ENCODE measurements at regions not wholly inside any gene's neighbourhood (a gene's known extent, or its start where the extent isn't known, plus 50 kb on each side); places are given as distances from the start of the nearest gene placed in this dataset.
A peak's percentile ranks its signal among the peaks of the same experiment; 100 is the strongest.

GRCh38 chr10:84946904-84947303, 618.5 kb downstream of the CCSER2 start:
- Histone ChIP-seq H3K27me3 (no peaks in the 10 kb centered on the region), H3K4me3 (no peak overlapping the region), H3K9me3 (no peaks in the 10 kb centered on the region), H3K36me3 (no peaks in the 10 kb centered on the region), H3K4me1 (no peaks in the 10 kb centered on the region), H3K27ac (no peak overlapping the region)
- intact Hi-C loops (cut with DNase I), result no loop called here
- DNase-seq, result no peak
- FAIRE-seq, result no peak
- no peak for TF ChIP-seq CTCF (IDR thresholded peaks at IDR 0.05)
- no peak for ATAC-seq
- 50 to 52% methylated on average over 3 of the region's 3 CpGs for whole genome bisulfite sequencing, 2 donors

GRCh38 chr10:84948644-84949043, 620.3 kb downstream of the CCSER2 start:
- Histone ChIP-seq H3K27me3 (no peaks in the 10 kb centered on the region), H3K27ac (no peak overlapping the region), H3K4me1 (no peaks in the 10 kb centered on the region), H3K4me3 (no peak overlapping the region), H3K36me3 (no peaks in the 10 kb centered on the region), H3K9me3 (no peaks in the 10 kb centered on the region)
- DNase-seq (no peak), ATAC-seq (peak in 1 of 4 donors; percentile 68), FAIRE-seq (no peak)
- WGBS, 2 donors, result 33 to 36% methylated on average over 2 of the region's 2 CpGs
- TF ChIP-seq CTCF (IDR thresholded peaks at IDR 0.05), result no peak
- intact Hi-C loops (cut with DNase I), result no loop called here

- no peak overlapping the region for H3K4me3 ChIP-seq
- no peaks in the 10 kb centered on the region for H3K4me1 ChIP-seq
- no peaks in the 10 kb centered on the region for H3K27me3 ChIP-seq
- FAIRE-seq (no peak), ATAC-seq (no peak), DNase-seq (no peak)
- 67 to 73% methylated on average over 2 of the region's 2 CpGs for WGBS, 2 donors
- no peaks in the 10 kb centered on the region for H3K36me3 ChIP-seq
- intact Hi-C loops (cut with DNase I), result no loop called here
- H3K27ac ChIP-seq, result no peak overlapping the region
- H3K9me3 ChIP-seq, result no peaks in the 10 kb centered on the region
- no peak for TF ChIP-seq CTCF (IDR thresholded peaks at IDR 0.05)
These were observed 623.2 kb downstream of the CCSER2 start for GRCh38 chr10:84951616-84952015.

DNA sequence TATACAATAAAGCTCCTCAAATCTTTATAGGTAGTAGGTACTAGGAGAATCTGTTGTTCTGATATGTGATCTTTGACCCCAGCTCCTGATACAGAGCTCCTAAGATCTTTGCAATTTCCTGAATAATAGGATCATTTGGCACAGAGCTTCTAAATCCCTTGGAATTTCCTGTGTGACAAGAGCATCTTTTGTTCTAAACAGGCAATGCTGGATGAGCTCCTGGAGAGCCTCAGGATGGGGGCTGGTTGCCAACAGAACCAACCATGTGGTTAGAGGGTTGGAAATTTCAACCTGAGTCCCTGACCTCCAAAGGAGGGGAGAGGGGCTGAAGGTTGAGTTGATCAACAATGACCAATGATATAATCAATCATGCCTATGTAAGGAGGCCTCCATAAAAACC, 629.0 kb downstream of the CCSER2 start:
- intact Hi-C loops (cut with DNase I), result no loop called here
- H3K4me3 ChIP-seq, result no peak overlapping the region
- no peaks in the 10 kb centered on the region for H3K27me3 ChIP-seq
- DNase-seq (no peak), ATAC-seq (no peak), FAIRE-seq (no peak)
- H3K9me3 ChIP-seq, result no peaks in the 10 kb centered on the region
- H3K36me3 ChIP-seq, result no peaks in the 10 kb centered on the region
- no peak overlapping the region for H3K27ac ChIP-seq
- TF ChIP-seq CTCF (IDR thresholded peaks at IDR 0.05), result no peak
- no peaks in the 10 kb centered on the region for H3K4me1 ChIP-seq

DNA sequence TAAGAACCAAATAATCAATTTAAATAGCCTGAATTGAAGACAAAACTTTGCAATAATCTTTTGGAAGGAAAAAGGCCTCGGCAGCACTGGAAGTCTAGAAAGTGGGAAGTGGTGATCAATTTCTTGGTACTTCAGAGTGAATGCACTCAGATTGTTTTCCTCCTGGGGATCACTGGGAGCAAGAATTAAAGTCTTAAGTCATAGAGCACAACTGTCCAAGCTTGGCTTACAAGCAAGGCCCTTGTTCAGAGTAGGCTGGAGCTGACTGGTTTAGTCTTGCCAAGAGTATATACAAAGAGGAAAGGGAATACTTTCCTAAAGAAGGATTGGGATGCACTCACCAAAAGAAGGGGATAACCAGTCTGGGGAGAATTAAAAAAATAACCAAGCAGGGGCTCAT, 637.1 kb downstream of the CCSER2 start:
- TF ChIP-seq CTCF (IDR thresholded peaks at IDR 0.05), result no peak
- intact Hi-C loops (cut with DNase I), result no loop called here
- H3K27me3 ChIP-seq, result no peaks in the 10 kb centered on the region
- no peak for ATAC-seq
- no peaks in the 10 kb centered on the region for H3K36me3 ChIP-seq
- no peaks in the 10 kb centered on the region for H3K4me1 ChIP-seq
- WGBS, 2 donors, result 90 to 94% methylated on average over 1 of the region's 1 CpG
- DNase-seq, result no peak
- no peak for FAIRE-seq
- no peak overlapping the region for H3K27ac ChIP-seq
- no peak overlapping the region for H3K4me3 ChIP-seq
- no peaks in the 10 kb centered on the region for H3K9me3 ChIP-seq
